ENCODE measurements at regions not wholly inside any gene's neighbourhood (a gene's known extent, or its start where the extent isn't known, plus 50 kb on each side); places are given as distances from the start of the nearest gene placed in this dataset.
"Not testable (repeated sequence)": the region's sequence is repeated elsewhere in the genome, so short reads cannot be mapped to it uniquely, and the experiment has no call there.

DNA sequence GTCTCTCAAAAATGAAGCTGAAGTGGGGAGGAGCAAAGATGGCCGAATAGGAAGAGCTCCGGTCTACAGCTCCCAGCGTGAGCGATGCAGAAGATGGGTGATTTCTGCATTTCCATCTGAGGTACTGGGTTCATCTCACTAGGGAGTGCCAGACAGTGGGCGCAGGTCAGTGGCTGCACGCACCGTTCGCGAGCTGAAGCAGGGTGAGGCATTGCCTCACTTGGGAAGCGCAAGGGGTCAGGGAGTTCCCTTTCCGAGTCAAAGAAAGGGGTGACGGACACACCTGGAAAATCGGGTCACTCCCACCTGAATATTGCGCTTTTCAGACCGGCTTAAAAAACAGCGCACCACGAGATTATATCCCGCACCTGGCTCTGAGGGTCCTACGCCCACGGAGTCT is 132.8 kb downstream of the RSL24D1 start:
- not testable (repeated sequence) for TF ChIP-seq POLR2AphosphoS5 (IDR thresholded peaks at IDR 0.05; ENCODE audit: low read depth); CTCF (IDR thresholded peaks at IDR 0.05; ENCODE audit: insufficient read depth, low read length); GABPA (IDR thresholded peaks at IDR 0.05; ENCODE audit: low read depth)
- TF ChIP-seq, protein P1, sequence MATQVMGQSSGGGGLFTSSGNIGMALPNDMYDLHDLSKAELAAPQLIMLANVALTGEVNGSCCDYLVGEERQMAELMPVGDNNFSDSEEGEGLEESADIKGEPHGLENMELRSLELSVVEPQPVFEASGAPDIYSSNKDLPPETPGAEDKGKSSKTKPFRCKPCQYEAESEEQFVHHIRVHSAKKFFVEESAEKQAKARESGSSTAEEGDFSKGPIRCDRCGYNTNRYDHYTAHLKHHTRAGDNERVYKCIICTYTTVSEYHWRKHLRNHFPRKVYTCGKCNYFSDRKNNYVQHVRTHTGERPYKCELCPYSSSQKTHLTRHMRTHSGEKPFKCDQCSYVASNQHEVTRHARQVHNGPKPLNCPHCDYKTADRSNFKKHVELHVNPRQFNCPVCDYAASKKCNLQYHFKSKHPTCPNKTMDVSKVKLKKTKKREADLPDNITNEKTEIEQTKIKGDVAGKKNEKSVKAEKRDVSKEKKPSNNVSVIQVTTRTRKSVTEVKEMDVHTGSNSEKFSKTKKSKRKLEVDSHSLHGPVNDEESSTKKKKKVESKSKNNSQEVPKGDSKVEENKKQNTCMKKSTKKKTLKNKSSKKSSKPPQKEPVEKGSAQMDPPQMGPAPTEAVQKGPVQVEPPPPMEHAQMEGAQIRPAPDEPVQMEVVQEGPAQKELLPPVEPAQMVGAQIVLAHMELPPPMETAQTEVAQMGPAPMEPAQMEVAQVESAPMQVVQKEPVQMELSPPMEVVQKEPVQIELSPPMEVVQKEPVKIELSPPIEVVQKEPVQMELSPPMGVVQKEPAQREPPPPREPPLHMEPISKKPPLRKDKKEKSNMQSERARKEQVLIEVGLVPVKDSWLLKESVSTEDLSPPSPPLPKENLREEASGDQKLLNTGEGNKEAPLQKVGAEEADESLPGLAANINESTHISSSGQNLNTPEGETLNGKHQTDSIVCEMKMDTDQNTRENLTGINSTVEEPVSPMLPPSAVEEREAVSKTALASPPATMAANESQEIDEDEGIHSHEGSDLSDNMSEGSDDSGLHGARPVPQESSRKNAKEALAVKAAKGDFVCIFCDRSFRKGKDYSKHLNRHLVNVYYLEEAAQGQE (IDR thresholded peaks at IDR 0.05; ENCODE audit: insufficient replicate concordance, low read depth), result not testable (repeated sequence)

All from HL-60 (cell line).